Activated naive CD4-positive, alpha-beta T cell (primary cell): ENCODE measurements at regions not wholly inside any gene's neighbourhood (a gene's known extent, or its start where the extent isn't known, plus 50 kb on each side); places are given as distances from the start of the nearest gene placed in this dataset.
"Not testable (repeated sequence)": the region's sequence is repeated elsewhere in the genome, so short reads cannot be mapped to it uniquely, and the experiment has no call there.

Source experiments
- DNase-seq, 4 experiments: peaks; one replicate each; lab custom pipeline; 2025; lab: John Stamatoyannopoulos, UW

GRCh38 chr1:241447031-241447644 lies 72.4 kb downstream of the FH start:
- DNase-seq: no peak

- no peak for DNase-seq
Observed at GRCh38 chr1:241444836-241445235, 74.7 kb downstream of the FH start.

GRCh38 chr1:241443561-241443960 lies 76.0 kb downstream of the FH start:
- DNase-seq: no peak

GRCh38 chr1:241442686-241443085 lies 76.9 kb downstream of the FH start:
- no peak for DNase-seq

GRCh38 chr1:241440904-241441303 lies 78.7 kb downstream of the FH start:
- DNase-seq: no peak

- DNase-seq: not testable (repeated sequence)
Observed at GRCh38 chr1:241438686-241439085, 80.9 kb downstream of the FH start.

- DNase-seq: no peak
Observed at GRCh38 chr1:241432241-241432640, 75.2 kb upstream of the RGS7 start.

GRCh38 chr1:241425091-241425490 lies 68.1 kb upstream of the RGS7 start:
- DNase-seq: not testable (repeated sequence)

- DNase-seq: no peak
Observed at GRCh38 chr1:241424480-241424971, 67.5 kb upstream of the RGS7 start.

GRCh38 chr1:241423541-241424479 lies 66.8 kb upstream of the RGS7 start:
- peak in 1 of 4 experiments; percentile 5 for DNase-seq

- DNase-seq: no peak
Observed at GRCh38 chr1:241422470-241422869, 65.5 kb upstream of the RGS7 start.

- DNase-seq: no peak
Observed at GRCh38 chr1:241419986-241420385, 63.0 kb upstream of the RGS7 start.

- DNase-seq: no peak
Observed at GRCh38 chr1:241417258-241417657, 60.3 kb upstream of the RGS7 start.

GRCh38 chr1:241413974-241414373 lies 57.0 kb upstream of the RGS7 start:
- DNase-seq: no peak

- DNase-seq: no peak
Observed at GRCh38 chr1:241413386-241413785, 56.4 kb upstream of the RGS7 start.

GRCh38 chr1:241412646-241413045 lies 55.6 kb upstream of the RGS7 start:
- no peak for DNase-seq

- no peak for DNase-seq
Observed at GRCh38 chr1:241411776-241412338, 54.9 kb upstream of the RGS7 start.

GRCh38 chr1:241411056-241411775 lies 54.2 kb upstream of the RGS7 start:
- DNase-seq: no peak

- DNase-seq: no peak
Observed at GRCh38 chr1:241408170-241408569, 51.2 kb upstream of the RGS7 start.
